Left cardiac atrium (tissue), 4 donors: ENCODE measurements at regions not wholly inside any gene's neighbourhood (a gene's known extent, or its start where the extent isn't known, plus 50 kb on each side); places are given as distances from the start of the nearest gene placed in this dataset.
"Not testable (repeated sequence)": the region's sequence is repeated elsewhere in the genome, so short reads cannot be mapped to it uniquely, and the experiment has no call there.

ENCODE experiments used
- ATAC-seq, 2 donors: fragments of 200-7000 bp; cut with Tn5 transposase; one replicate each; pipeline ENCODE4 v1.9.1; 2020; ENCODE audit warnings: mild to moderate bottlenecking in 2 of 2, moderate library complexity in 2 of 2
- DNase-seq: peaks from one replicate; pipeline ENCODE4 v3.0.0-alpha.2; 2020
- intact Hi-C, 2 donors: fragments of 100-400 bp; cut with DNase I; formaldehyde crosslinking; loops; one replicate each; pipeline versions ENCODE4 v1.14.1 to v1.15.1; 2022 to 2023
- donor health status: DM: no; HTN: yes; CAD: no.
- donor health status: DM: no; HTN: yes; CAD: no; lungs with severe emphysema.
- donor health status: DM: yes; HTN: yes; CAD: no.
- donor health status: Dilated cardiomyopathy.

GRCh38 chr1:38173157-38173831 lies 126.7 kb upstream of the POU3F1 start:
- ATAC-seq (no peak), DNase-seq (no peak)
- intact Hi-C loops = no loop called here

DNA sequence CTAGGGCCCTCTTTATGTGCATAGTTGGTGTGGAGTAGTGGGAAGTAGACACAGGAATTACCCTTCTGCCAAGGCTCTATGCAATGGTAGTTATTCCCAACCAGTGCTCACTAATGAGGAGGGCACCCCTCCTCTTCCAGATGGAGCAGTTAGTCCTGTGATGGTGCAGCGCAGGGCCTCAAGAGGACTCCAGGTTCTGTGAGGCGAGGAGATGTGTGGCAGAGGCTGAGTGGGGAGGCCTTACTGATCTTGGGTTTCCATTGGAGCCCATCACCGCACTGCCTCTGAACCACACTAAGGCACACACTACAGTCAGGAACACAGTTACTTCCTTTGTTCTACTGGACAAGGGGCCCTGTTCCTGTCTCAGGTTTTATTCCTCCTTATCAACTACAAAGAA lies 122.5 kb upstream of the POU3F1 start:
- DNase-seq (no peak), ATAC-seq (no peak)
- intact Hi-C loops = no loop called here

DNA sequence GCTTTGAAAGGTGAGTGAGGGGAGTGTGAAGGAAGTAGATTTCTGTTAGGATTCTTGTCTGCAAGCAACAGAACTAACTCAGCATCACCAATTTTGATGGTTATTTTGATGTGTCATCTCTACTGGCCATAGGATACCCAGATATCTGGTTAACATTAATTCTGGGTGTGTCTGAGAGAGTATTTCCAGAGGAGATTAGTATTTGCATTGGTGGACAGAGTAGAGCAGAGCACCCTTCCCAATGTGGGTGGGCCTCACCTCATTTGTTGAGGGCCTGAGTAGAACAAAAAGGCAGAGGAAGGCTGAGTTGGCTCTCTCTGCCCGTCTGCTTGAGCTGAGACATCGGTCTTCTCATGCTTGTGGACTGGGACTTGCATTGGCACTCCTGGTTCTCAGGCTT lies 121.8 kb upstream of the POU3F1 start:
- ATAC-seq = no peak
- no peak for DNase-seq
- intact Hi-C loops = no loop called here

DNA sequence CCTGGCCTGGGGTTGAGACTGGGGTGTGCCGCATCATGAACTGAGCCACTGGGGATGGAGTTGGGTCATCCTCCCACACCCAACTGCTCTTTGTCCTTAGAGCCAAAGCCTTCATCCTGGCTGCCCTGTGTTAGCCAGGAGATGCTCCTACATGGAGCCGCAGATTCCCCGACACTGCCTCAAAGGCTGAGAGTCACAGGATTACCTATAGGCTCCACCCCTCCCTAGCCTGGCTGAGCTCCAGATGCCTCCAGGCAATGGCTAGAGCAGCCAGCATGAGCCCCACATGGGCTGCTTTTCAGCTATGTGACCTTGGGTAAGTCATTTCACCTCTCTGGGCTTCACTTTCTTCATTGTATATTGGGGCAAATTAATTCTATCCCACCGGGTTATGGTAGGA lies 119.9 kb upstream of the POU3F1 start:
- intact Hi-C loops = no loop called here
- ATAC-seq (no peak), DNase-seq (no peak)

GRCh38 chr1:38153778-38154470 lies 107.3 kb upstream of the POU3F1 start:
- DNase-seq = no peak
- intact Hi-C loops = no loop called here
- ATAC-seq = no peak

DNA sequence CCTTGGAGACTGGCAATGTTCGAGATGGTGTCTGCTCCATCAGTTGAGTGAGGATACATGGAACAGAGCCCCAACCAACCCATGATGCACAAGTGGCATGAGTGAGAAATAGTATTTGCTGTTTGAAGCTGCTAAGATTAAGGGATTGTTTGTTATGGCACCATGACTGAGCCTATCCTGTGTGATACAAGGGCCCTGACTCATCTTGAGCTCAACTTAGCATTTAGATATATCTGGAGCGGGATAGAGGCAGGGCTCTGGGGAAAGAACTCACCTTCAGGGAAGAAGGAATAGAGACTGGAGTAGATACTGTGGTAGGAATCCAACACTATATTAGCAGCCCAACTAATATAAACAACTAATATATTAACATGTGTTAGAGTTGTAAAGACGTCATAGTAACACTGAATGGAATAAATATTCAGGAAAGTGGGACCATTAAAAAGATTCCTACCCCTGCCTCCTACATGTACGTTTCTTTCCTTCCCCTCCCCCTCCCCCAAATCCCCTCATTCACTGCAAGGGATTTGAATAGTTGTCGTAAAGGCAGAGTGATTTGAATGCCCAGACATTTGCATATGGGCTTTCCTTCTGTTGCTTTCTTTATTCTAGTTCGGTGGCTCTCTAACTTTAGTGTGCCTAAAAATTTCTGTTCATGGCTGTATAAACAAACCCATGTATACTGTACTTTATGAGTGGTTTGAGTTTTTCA lies 106.6 kb upstream of the POU3F1 start:
- DNase-seq (no peak), ATAC-seq (no peak)
- intact Hi-C loops = no loop called here

DNA sequence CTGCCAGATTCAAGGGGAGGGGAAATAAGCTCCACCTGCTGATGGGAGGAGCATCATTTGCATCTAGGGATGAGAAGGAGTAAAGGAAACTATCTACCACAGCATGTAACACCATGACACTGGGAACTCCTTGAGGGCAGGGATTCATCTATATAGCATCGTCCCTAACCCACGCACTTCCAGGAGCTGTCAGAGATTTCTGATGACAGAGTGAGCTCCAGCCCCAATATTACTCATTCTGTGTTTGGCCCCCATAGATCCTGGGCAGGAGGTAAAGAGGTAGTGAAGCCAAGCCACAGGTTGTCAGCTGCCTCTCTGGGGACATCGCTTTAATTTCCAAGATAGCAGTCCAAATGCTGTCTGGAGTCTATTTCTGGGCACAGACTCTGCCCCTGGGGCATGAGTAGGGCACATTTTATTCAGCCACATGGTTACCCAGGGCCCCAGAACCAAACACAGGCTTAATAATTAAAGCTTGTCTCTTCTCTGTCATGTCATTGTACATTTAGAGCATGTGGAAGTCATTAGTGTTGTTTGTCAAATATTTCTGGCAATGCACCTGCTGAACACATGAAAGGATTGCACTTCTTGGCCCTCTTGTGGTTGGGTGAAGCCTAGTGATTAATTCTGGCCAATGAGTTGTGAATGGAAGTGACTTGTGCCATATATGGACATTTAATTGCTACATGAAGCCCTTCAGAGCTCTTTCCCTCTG lies 105.9 kb upstream of the POU3F1 start:
- intact Hi-C loops = no loop called here
- DNase-seq (no peak), ATAC-seq (no peak)

- intact Hi-C loops = no loop called here
- ATAC-seq (no peak), DNase-seq (no peak)
Measured at GRCh38 chr1:38151399-38151798, 104.8 kb upstream of the POU3F1 start.

GRCh38 chr1:38146079-38146478 lies 99.5 kb upstream of the POU3F1 start:
- ATAC-seq, intact Hi-C loops, DNase-seq: not testable (repeated sequence)

DNA sequence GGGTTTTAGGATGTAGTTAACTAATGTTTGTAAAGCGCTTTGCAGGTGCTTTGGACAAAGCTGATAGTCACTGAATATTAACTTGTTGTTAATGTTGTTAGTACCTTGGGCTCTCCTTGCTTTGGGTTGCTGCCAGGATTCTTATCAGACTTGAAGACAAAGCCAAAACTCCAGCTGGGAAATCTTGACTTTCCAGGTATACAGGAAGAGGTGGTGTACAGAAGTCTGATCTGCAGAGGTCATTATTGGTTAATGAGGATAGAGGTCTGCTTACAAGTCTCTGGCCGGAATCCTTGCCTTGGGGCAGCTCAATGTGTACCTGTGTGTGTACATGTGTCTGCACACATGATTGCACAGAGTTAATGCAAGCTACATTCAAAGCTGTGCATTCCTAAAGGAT lies 96.0 kb upstream of the POU3F1 start:
- intact Hi-C loops = no loop called here
- DNase-seq (no peak), ATAC-seq (no peak)

- no peak for ATAC-seq
- no peak for DNase-seq
- intact Hi-C loops = no loop called here
Measured at GRCh38 chr1:38141483-38141882, 94.9 kb upstream of the POU3F1 start.

- intact Hi-C loops = no loop called here
- ATAC-seq (no peak), DNase-seq (no peak)
Measured at GRCh38 chr1:38139738-38140487, 93.3 kb upstream of the POU3F1 start.

- ATAC-seq (peak; percentile 97), DNase-seq (peak; percentile 73)
- intact Hi-C loops = no loop called here
Measured at GRCh38 chr1:38138498-38139233, 92.1 kb upstream of the POU3F1 start.

DNA sequence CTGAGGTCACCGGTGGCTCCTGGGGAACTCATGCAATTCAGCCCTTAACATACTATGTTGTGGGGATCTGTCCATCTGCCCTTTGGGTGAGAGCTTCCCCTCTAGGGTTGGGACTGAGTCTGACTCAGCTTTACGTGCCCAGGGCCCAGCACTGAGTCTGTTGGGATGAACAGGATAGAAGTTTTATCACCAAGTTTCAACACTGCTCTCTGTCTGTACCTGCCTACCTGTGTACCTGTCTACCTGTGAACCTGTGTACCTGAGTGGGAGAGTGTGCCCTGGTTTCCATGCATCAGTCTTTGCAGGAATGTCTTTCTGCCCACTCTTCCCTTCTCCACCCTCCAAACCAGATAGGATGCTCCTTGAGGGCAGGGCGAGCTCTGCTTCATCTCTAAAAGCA lies 90.6 kb upstream of the POU3F1 start:
- DNase-seq (no peak), ATAC-seq (no peak)
- intact Hi-C loops = no loop called here

DNA sequence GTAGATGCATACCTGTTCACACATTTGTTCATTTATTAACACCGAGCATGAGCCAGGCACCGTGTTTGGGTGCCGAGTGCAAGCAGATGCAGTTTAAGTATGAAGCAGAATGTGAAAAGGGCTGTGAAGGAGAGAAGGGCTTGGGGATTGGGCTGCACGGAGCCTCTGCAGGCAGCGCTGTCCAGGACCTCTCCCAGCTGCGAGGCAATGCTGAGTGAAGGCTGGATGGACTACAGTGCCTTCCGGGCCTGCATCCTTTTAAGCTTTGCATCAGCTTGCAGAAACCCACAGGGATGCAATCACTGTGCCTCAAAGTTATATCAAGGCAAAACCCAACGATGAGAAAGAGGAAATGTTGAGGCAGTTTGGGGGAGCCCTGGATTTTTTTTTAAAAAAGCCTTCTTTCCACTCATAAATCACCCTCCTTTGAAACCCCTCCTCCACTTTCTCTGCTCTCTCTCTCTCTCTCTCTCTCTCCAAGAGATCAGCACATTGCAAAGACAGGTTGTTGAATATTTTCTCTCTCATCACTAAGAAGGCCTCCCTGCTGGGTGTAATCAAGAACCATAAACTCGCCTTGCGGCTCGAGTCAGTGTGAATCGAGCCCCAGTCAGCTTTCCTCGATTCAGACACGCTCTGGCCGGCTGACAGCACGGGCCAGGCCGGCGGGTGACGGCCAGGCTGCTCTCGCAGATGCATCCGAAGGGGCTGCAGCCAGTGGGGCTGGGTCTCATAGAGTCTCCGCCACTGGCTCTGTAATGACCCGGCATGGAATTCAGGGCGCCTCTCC lies 89.2 kb upstream of the POU3F1 start:
- no peak for DNase-seq
- intact Hi-C loops = no loop called here
- no peak for ATAC-seq

GRCh38 chr1:38134294-38134755 lies 87.7 kb upstream of the POU3F1 start:
- ATAC-seq (no peak), DNase-seq (no peak)
- intact Hi-C loops = no loop called here

DNA sequence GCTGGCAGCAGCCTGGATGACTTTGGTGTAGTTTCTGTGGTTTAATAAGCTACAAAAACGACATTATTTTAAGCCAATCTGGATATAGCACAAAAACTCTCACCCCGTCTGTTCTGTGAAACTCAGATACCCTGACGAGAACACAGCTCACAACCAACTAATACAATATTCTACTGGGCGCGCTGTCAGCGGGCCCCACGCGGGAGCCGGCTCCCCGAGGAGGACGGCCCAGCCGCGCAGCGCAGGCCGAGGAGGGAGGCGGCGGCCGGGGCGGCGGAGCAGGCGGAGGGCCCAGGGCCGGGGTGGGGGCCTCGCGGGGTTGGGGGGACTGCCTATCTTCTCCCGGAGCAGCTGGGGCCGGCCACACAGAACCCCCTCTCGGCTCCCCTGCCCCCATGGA lies 87.2 kb upstream of the POU3F1 start:
- intact Hi-C loops = no loop called here
- peak in 1 of 2 donors; percentile 31 for ATAC-seq
- DNase-seq = no peak

GRCh38 chr1:38133304-38133703 lies 86.7 kb upstream of the POU3F1 start:
- intact Hi-C loops = no loop called here
- no peak for ATAC-seq
- DNase-seq = no peak
